Erythroblast (primary cell): ENCODE measurements at regions not wholly inside any gene's neighbourhood (a gene's known extent, or its start where the extent isn't known, plus 50 kb on each side); places are given as distances from the start of the nearest gene placed in this dataset.

ENCODE experiments used
- DNase-seq, 2 experiments: peaks; one replicate each; lab custom pipeline; 2025; lab: John Stamatoyannopoulos, UW
- GATA1 ChIP-seq: IDR thresholded peaks from 2 replicates; pipeline ENCODE4 v1.6.1; 2011; ENCODE audit warnings: low read depth, mild to moderate bottlenecking, control low read depth, low read length, moderate library complexity
- POLR2A ChIP-seq: IDR thresholded peaks from 2 replicates; pipeline ENCODE4 v1.6.1; 2011; ENCODE audit warnings: mild to moderate bottlenecking, low read length

DNA sequence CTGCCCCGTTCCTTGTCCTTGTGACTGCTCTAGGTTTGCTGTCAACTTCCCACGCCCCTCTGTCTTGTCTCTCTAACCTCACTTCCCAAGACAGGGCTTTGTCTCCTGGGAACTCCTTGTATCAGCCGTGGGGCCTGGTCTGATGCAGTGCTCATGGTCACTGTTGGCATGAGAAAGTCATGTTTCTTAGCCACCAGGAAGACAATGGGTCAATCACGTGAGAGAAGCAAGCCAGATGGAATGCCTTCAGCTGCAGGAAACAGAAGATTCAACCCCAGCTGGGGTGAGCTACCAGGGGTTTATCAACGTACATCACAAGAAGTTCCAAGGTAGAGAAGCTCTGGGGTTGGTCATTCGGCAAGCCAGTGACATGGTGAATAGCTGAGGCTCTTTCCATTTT, 116.6 kb downstream of the IRF8 start:
- no peak for TF ChIP-seq GATA1
- no peak for TF ChIP-seq POLR2A
- no peak for DNase-seq

DNA sequence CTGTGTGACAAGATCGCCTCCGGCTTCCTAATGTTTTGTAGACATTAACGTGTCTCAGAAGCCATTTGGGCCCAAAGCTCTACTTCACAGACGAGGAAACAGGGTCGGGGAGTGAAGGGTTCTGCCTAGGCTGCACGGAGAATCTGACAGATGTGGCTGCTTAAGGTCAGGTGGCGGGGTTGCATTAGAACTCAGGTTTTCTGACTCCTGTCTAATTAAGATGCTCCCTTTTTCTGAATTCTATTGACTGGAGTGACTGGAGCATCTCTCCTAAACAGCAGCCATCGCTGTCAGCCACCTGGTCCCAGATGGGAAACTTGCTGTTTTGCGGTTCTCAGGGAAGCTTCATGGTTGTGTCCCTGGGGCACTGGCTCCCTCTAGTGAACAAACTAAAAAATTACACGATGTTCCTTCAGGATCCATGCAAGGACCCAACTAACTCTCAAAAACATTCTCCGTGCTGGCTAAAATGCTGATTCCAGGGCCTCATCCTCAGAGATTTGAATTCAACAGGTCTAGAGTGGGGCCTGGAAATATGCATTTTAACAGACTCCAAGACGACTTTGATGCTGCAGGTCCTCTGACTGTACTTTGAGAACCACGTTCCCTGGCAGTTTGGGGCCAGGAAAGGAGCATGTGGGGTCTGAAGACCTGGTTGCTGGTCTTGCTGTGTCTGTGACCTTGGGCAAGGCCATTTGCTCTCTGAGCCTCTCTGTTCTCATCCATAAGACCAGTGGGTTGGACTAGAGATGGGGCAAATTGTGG, 117.4 kb downstream of the IRF8 start:
- TF ChIP-seq GATA1 (no peak), POLR2A (no peak)
- peak; percentile 33 to 67 for DNase-seq

DNA sequence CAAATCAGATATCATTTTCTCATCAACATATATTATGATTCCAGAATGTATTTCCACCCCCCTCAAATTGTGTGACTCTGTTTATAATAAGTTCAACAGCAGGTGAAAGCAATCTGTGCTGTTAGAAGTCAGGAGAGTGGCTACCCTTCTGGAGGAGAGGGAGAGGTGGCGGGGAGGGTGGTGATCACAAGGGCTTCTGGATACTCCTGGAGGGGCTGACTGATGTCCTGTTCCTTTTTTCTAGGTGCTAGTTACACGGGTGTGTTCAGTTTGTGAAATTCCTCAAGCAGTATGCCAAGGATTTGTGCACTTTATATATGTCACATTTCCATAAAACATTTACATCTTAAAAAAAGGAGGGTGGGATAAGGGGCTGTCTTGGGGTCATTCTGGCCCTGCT, 119.1 kb downstream of the IRF8 start:
- DNase-seq, result no peak
- TF ChIP-seq POLR2A (no peak), GATA1 (no peak)

DNA sequence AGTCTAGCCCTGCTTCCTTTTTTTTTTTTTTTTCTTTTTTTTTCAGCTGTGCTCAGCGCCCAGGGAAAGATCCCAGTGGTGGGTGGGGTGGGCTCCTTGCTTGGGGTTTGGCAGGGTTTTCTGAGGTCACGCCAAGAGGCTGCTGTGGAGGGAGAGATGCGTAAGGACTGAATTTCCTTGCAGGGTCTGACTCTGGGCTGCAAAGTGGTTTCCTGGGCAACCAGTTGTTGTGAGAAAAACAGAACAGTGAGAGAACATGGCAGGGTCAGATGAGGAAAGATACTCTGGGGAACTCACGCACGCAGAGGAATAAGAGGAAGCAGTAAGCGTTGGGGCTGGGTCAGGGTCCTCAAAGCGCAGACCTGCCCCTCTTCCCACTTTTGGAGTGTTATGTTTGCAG, 119.5 kb downstream of the IRF8 start:
- no peak for TF ChIP-seq POLR2A
- no peak for TF ChIP-seq GATA1
- no peak for DNase-seq

DNA sequence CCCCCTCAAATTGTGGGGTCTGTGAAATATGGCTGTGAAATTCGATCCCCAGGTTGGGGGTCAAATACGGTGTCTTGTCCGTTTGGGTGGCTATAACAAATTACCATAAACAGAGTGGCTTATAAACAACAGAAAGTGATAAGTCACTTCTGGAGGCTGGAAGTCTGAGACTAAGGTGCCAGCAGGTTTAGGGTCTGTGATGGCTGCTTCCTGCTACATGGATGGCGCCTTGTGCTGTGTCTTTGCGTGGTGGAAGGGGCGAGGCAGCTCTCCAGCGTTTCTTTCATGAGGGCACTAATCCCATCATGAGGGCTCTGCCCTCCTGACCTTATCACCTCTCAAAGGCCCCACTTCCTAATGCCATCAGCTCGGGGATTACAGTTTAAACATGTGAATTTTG, 120.0 kb downstream of the IRF8 start:
- DNase-seq, result no peak
- TF ChIP-seq POLR2A (no peak), GATA1 (no peak)

DNA sequence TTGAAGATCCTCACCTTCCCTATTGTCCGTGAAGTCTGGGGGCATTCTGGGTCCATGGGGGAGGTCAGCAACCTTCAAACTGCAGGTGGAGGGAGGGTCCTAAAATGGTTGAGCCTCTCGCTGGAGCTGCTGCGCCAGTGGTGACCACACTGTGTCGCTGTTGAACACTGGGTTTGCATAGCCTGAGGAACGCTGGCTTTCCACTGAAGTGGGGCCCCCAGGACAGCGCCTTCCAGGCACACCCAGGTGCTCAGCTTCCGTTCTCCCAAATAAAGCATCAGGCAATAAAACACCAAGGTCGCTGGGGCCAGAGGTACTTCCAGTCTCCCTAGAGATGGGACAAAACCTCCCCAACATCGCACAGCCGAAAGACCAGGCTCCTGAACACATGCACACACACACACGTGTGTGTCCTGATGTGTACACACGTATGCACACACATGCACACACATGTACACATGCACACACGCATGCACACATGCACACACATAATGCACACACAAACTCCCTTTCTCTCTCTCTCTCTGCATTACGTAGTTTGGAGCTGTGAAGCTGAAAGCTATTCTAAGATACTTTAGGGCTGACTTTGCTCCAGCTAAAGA, 120.6 kb downstream of the IRF8 start:
- peak in 1 of 2 experiments; percentile 20 for DNase-seq
- TF ChIP-seq GATA1, result no peak
- no peak for TF ChIP-seq POLR2A

DNA sequence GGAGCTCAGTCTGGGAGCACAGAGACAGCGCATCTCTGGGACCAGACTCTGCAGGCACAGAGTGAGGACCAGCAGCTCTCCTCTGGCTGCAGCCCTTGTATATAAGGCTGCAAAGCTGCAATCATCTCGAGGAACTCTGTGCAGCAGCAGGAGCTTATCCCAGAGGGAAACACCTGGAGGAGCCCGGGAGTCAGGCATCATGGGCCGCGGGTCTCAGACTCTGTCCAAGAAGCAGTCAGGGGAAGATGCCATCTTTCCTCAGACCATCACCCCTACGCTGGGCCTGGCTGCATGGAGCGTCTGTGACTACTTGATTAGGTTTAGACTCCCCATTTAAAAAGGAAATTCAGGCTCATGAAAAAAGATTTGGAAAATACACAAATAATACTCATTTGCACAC, 122.0 kb downstream of the IRF8 start:
- DNase-seq, result no peak
- TF ChIP-seq GATA1 (no peak), POLR2A (no peak)

DNA sequence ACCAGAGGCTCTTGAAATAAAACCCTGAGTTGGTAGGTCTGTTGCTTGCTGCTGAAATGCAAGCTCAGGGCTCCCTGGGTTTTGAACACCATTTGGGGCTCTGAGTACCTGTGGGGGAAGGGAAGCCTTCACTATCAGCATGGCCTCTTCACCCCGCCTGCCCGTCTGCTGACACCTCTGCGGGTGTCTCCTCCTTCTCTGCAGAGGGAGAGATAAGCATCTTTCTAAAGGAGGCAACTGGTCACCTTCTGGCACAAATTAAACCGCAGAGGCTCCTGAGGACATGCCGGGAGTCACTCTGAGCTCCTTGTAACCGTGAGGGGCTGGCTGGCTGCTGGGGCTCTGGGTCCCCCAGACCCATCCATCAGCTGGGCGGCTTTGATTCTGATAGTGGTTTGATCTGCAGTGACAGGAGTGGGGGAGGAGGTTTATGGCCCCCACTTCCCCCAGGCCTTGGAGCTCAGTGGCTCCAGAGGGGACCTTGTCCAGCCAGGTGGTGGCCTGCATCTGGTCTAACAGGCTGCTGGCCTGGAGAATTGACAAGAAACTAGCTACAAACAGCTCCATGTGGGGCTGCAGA, 123.5 kb downstream of the IRF8 start:
- TF ChIP-seq POLR2A (no peak), GATA1 (no peak)
- no peak for DNase-seq

DNA sequence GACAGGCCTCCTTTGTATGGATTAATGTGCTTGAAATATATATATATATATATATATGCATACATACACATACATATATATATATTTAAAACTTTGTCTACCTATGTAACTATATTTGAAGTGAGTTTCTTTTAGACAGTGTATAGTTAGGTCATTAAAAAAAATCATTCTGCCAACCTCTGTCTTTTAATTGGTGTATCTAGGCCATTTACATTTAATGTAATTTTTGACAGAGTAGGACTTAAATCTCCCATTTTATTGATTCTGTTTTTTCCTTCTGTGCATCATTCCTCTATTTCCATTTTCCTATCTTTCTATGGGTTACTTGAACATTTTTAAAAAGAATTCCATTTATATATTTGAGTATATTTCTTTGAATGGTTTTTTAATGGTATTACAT, 125.2 kb downstream of the IRF8 start:
- no peak for DNase-seq
- TF ChIP-seq POLR2A (no peak), GATA1 (no peak)

DNA sequence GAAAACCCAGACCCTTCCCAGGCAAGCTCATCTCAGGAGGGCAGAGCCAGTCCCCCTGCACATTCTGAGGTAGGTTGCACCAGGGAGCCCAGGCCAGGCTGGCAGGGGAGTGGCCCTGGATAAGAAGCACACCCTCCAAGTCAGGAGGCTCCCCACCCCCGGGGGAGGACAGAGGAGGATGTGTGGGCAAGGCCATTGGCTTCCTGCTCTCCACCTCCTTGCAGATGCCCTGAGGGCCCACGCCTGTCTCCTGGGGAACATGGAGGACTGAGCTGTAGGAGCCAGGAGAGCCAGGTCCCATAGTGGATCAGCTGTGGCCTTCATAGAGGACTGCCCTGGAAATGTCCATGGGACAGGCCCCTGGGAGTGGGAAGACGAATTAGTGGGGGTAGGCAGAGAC, 126.7 kb downstream of the IRF8 start:
- TF ChIP-seq POLR2A (no peak), GATA1 (no peak)
- no peak for DNase-seq

DNA sequence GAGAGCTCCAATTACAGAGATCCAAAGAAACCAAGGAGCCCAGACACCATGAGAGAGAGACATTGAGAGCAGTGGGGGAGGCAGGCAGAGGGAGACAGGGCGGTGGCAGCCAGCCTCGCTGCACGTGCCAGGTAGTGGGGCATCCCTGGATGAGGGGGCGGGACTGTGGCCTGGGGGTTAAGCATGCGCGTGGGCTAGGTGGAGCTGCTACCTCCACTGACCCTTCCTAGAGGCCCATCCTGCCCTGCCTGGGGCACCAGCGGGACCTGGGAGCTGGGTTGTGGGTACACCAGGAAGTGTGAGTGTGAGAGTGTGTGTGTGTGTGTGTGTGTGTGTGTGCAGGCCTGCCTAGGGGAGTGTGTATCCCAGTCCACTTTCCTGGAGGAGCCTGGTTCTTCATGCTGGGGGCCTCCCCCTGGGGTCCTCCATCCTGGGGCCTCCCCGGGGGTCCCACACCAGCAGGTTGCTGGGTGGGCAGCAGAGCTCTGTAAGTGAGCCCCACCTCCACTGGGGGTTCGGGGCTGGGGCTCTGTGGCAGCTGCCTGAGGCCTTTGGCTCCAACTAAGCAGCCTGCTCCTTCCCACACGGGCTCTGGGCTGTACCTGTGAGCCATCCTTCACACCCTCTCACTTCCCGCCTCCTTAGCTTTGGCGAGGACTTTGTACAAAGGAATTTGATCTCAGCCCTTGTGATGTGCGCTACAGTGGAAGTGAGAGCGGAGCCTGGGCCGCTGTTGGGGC, 127.4 kb downstream of the IRF8 start:
- TF ChIP-seq POLR2A (no peak), GATA1 (no peak)
- DNase-seq, result no peak

DNA sequence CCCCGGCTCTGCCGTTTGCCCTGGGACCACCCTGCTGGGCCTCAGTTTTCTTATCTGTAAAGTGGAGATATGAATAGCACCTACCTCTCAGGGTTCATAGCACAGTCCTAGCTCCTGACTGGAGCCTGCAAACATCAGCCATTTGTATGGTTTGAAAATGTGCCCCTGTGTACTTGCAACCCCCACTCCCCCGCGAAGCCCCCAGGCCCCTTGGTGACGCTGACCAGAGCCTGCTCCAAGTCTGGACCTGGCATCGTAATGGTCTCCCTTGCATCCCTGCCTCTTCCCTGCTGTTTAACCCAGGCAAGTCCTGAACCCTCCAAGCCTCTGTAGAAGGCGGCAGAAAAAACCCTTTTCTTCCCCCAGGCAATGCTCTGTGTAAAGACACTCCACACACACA, 128.0 kb downstream of the IRF8 start:
- TF ChIP-seq GATA1, result no peak
- TF ChIP-seq POLR2A, result no peak
- no peak for DNase-seq

DNA sequence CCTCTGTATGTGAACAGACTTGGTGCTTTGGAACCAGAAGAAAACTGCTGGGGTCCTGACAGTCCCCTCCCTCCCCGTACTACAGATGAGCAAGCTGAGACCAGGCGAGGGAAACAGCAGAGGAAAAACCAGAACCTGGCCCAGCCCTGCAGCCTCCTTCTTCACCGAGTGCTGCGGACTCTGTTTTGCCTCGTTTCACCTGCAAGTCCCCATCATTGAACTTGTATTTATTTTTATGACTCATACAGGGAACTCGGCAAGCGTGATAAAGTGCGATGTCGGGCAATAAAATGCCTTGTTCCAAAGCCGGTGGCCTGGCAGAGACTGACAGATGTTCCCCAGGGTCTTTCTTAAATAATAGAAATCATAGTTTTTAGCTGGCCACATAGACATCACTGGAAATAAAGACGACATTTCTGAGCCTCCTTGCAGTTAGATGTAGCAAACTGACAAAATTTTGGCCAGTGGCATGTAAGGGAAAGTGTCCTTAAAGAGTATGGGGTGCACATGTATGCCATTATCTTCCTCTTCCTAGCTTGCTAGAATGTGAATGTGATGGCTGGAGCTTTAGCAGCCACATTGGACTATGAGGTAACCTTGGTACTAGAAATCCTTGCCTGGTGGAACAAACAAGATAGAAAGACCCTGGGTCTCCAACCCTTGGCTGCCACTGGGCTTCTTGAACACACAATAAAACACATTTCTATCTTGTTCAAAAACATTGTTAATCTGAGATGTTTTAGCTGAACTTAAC, 128.6 kb downstream of the IRF8 start:
- TF ChIP-seq GATA1, result no peak
- no peak for TF ChIP-seq POLR2A
- DNase-seq, result no peak

DNA sequence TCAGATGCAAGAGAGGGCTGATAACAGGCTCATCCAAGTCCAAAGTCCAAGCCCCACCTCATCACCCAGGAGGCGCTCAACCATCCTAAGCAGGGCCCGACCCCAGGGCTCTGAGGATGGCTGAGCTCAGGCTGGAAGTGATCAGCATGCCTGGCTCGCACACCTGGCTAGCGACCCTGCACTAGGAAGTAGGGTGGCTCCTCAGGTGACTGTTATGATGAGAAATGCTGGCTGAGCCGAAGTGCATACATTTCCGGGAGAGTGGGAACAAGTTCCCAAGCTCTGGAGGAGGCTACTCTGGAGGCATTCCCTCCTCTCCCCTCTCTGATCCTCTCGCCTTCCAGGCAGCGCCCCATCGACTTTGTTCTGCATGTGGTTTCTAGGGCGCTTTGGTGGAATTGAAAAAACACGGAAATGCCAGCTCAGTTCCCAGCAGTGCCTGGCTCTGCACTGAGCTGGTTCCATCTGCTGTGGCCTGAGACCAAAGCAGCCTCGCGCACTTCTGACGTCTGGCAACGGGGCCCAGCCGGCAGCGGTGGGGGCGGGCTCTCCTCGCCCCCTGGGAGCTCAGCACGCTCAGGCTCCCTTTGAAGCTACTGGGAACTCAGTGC, 130.3 kb downstream of the IRF8 start:
- TF ChIP-seq GATA1 (no peak), POLR2A (no peak)
- no peak for DNase-seq
